ENCODE measurements at regions not wholly inside any gene's neighbourhood (a gene's known extent, or its start where the extent isn't known, plus 50 kb on each side); places are given as distances from the start of the nearest gene placed in this dataset.

- TF ChIP-seq POLR2A (IDR thresholded peaks at IDR 0.05), result no peak
- no peak for TF ChIP-seq CTCF (IDR thresholded peaks at IDR 0.05)
Observed at GRCh38 chr5:89582768-89583339, 699.9 kb upstream of the MEF2C start.
